Endothelial cell of umbilical vein (primary cell): ENCODE measurements at regions not wholly inside any gene's neighbourhood (a gene's known extent, or its start where the extent isn't known, plus 50 kb on each side); places are given as distances from the start of the nearest gene placed in this dataset.

ENCODE experiments used
- CTCF ChIP-seq, 2 donors: IDR thresholded peaks; 1 replicate in 1 of 2; 2 replicates in 1 of 2; pipeline ENCODE4 v1.5.1; 2011; ENCODE audit warnings: low read length in 2 of 2, mild to moderate bottlenecking in 2 of 2, moderate library complexity in 2 of 2, control low read depth in 1 of 2, inconsistent platforms in 1 of 2, low read depth in 1 of 2; ENCODE audit not compliant: insufficient read depth in 1 of 2; ENCODE audit errors: extremely low read depth in 1 of 2
- EZH2 ChIP-seq: IDR thresholded peaks from 2 replicates; pipeline ENCODE4 v1.6.1; 2012; ENCODE audit warnings: borderline replicate concordance, low read depth, mild to moderate bottlenecking, moderate library complexity, low read length, inconsistent platforms; ENCODE audit not compliant: severe bottlenecking
- MAX ChIP-seq: IDR thresholded peaks from 2 replicates; pipeline ENCODE4 v1.6.1; 2011; ENCODE audit not compliant: insufficient read depth, insufficient read length
- MYC ChIP-seq: IDR thresholded peaks from one replicate; pipeline ENCODE4 v1.6.1; 2011; ENCODE audit warnings: mild to moderate bottlenecking, low read depth, low read length
- POLR2A ChIP-seq: IDR thresholded peaks from 2 replicates; pipeline ENCODE4 v1.6.1; 2012; ENCODE audit warnings: low read depth, mild to moderate bottlenecking, control low read depth, low read length
- POLR2AphosphoS5 ChIP-seq: IDR thresholded peaks from 2 replicates; pipeline ENCODE4 v1.6.1; 2012; ENCODE audit warnings: low read depth, mild to moderate bottlenecking, control low read depth, low read length, moderate library complexity; ENCODE audit not compliant: insufficient read depth

GRCh38 chr7:10759120-10759519 is 214.6 kb upstream of the PHF14 start:
- TF ChIP-seq MAX, result no peak
- no peak for TF ChIP-seq CTCF (IDR thresholded peaks at IDR 0.05; ENCODE audit: extremely low read depth in 1 of 2, insufficient read depth in 1 of 2, low read depth in 1 of 2, low read length in 2 of 2)
- TF ChIP-seq POLR2A, result no peak
- no peak for TF ChIP-seq MYC
- TF ChIP-seq EZH2, result no peak
- no peak for TF ChIP-seq POLR2AphosphoS5
